Hepatocyte (in vitro differentiated cells): ENCODE measurements at regions not wholly inside any gene's neighbourhood (a gene's known extent, or its start where the extent isn't known, plus 50 kb on each side); places are given as distances from the start of the nearest gene placed in this dataset.
A peak's percentile ranks its signal among the peaks of the same experiment; 100 is the strongest.

Experiments
- DNase-seq: peaks from one replicate; pipeline ENCODE4 v3.0.0-alpha.2; 2016; ENCODE audit warnings: low spot score
- H2AFZ ChIP-seq: fragments of 200-600 bp; sonication (generic); 2 replicates; pipeline ENCODE4 v1.6.0; 2016; ENCODE audit warnings: antibody characterized with exemption, mild to moderate bottlenecking
- H3K27ac ChIP-seq: fragments of 200-600 bp; sonication (generic); 2 replicates; pipeline ENCODE4 v1.5.1; 2016; ENCODE audit warnings: mild to moderate bottlenecking
- H3K27me3 ChIP-seq: fragments of 200-600 bp; sonication (generic); 2 replicates; pipeline ENCODE4 v1.6.1; 2016
- H3K36me3 ChIP-seq: fragments of 200-600 bp; sonication (generic); replicated peaks from 2 replicates; pipeline ENCODE4 v1.5.1; 2016; ENCODE audit warnings: low read depth; ENCODE audit not compliant: insufficient read depth
- H3K4me1 ChIP-seq: fragments of 200-600 bp; sonication (generic); 2 replicates; pipeline ENCODE4 v1.5.1; 2016; ENCODE audit warnings: mild to moderate bottlenecking, moderate library complexity; ENCODE audit not compliant: insufficient read depth
- H3K4me2 ChIP-seq: fragments of 200-600 bp; sonication (generic); 2 replicates; pipeline ENCODE4 v1.6.0; 2016
- H3K4me3 ChIP-seq: fragments of 200-600 bp; sonication (generic); 2 replicates; pipeline ENCODE4 v1.5.1; 2016; ENCODE audit warnings: mild to moderate bottlenecking
- H3K79me2 ChIP-seq: fragments of 200-600 bp; sonication (generic); 2 replicates; pipeline ENCODE4 v1.6.0; 2017; ENCODE audit warnings: mild to moderate bottlenecking
- H3K9me2 ChIP-seq: fragments of 200-600 bp; sonication (generic); replicated peaks from 2 replicates; pipeline ENCODE4 v1.6.0; 2017; ENCODE audit warnings: mild to moderate bottlenecking; ENCODE audit not compliant: insufficient read depth
- H3K9me3 ChIP-seq: fragments of 200-600 bp; sonication (generic); 2 replicates; pipeline ENCODE4 v1.5.1; 2016; ENCODE audit warnings: low read depth, mild to moderate bottlenecking
- H4K20me1 ChIP-seq: fragments of 200-600 bp; sonication (generic); 2 replicates; pipeline ENCODE4 v1.6.0; 2016; ENCODE audit warnings: mild to moderate bottlenecking; ENCODE audit not compliant: insufficient read depth, poor library complexity, severe bottlenecking
- CTCF ChIP-seq: fragments of 200-600 bp; sonication (generic); IDR thresholded peaks from 2 replicates; pipeline ENCODE4 v1.5.1; 2016; ENCODE audit warnings: antibody characterized with exemption, mild to moderate bottlenecking; ENCODE audit not compliant: poor library complexity
- EZH2 ChIP-seq: fragments of 200-600 bp; sonication (generic); IDR thresholded peaks from 2 replicates; pipeline ENCODE4 v1.6.1; 2016; ENCODE audit warnings: antibody characterized with exemption, mild to moderate bottlenecking, borderline replicate concordance
- EZH2phosphoT487 ChIP-seq: fragments of 200-600 bp; sonication (generic); IDR thresholded peaks from one replicate; pipeline ENCODE4 v1.6.1; 2018; ENCODE audit warnings: antibody characterized with exemption, mild to moderate bottlenecking, low read depth, moderate library complexity; ENCODE audit not compliant: unreplicated experiment, severe bottlenecking
- WGBS: methylation state at CpG from one replicate; pipeline ENCODE4 v1.1.6; 2016; ENCODE audit warnings: low lambda C conversion rate; ENCODE audit errors: missing lambda C conversion rate; 5-methylcytosine and 5-hydroxymethylcytosine counted together

- Histone ChIP-seq H3K9me3 (no peaks in the 10 kb centered on the region), H3K9me2 (no peaks in the 10 kb centered on the region), H2AFZ (no peak overlapping the region), H3K79me2 (no peaks in the 10 kb centered on the region), H4K20me1 (no peaks in the 10 kb centered on the region), H3K27me3 (no peaks in the 10 kb centered on the region), H3K4me1 (peaks cover 10% of the 10 kb centered on the region), H3K27ac (no peak overlapping the region), H3K36me3 (no peaks in the 10 kb centered on the region), H3K4me3 (no peak overlapping the region), H3K4me2 (no peak overlapping the region)
- DNase-seq: no peak
- TF ChIP-seq EZH2: no peak
- TF ChIP-seq CTCF: no peak
- TF ChIP-seq EZH2phosphoT487: no peak
- WGBS: 62% methylated on average over 10 of the region's 10 CpGs
These were observed 63.5 kb upstream of the ADGRF1 start for GRCh38 chr6:47105469-47106178.

GRCh38 chr6:47103931-47104330 is 61.8 kb upstream of the ADGRF1 start:
- H3K4me1 ChIP-seq: peaks cover 10% of the 10 kb centered on the region
- H3K4me2 ChIP-seq: no peak overlapping the region
- no peaks in the 10 kb centered on the region for H3K79me2 ChIP-seq
- DNase-seq: peak; percentile 35
- WGBS: 76% methylated on average over 6 of the region's 6 CpGs
- no peaks in the 10 kb centered on the region for H3K9me3 ChIP-seq
- TF ChIP-seq CTCF: no peak
- no peak for TF ChIP-seq EZH2phosphoT487
- no peak for TF ChIP-seq EZH2
- H3K27me3 ChIP-seq: no peaks in the 10 kb centered on the region
- no peaks in the 10 kb centered on the region for H3K9me2 ChIP-seq
- no peak overlapping the region for H2AFZ ChIP-seq
- no peaks in the 10 kb centered on the region for H4K20me1 ChIP-seq
- no peak overlapping the region for H3K27ac ChIP-seq
- H3K4me3 ChIP-seq: no peak overlapping the region
- H3K36me3 ChIP-seq: no peaks in the 10 kb centered on the region

- H3K27me3 ChIP-seq: no peaks in the 10 kb centered on the region
- H3K4me1 ChIP-seq: peaks cover 10% of the 10 kb centered on the region
- no peaks in the 10 kb centered on the region for H3K9me2 ChIP-seq
- H3K27ac ChIP-seq: no peak overlapping the region
- no peaks in the 10 kb centered on the region for H4K20me1 ChIP-seq
- H2AFZ ChIP-seq: no peak overlapping the region
- no peaks in the 10 kb centered on the region for H3K79me2 ChIP-seq
- TF ChIP-seq EZH2phosphoT487 (no peak), EZH2 (no peak), CTCF (no peak)
- 93% methylated on average over 4 of the region's 5 CpGs for WGBS
- no peak overlapping the region for H3K4me2 ChIP-seq
- H3K9me3 ChIP-seq: no peaks in the 10 kb centered on the region
- no peaks in the 10 kb centered on the region for H3K36me3 ChIP-seq
- H3K4me3 ChIP-seq: no peak overlapping the region
- DNase-seq: no peak
These were observed 60.2 kb upstream of the ADGRF1 start for GRCh38 chr6:47102331-47102730.
